Aorta (tissue), 5 donors: ENCODE measurements at regions not wholly inside any gene's neighbourhood (a gene's known extent, or its start where the extent isn't known, plus 50 kb on each side); places are given as distances from the start of the nearest gene placed in this dataset.

ENCODE experiments used
- ATAC-seq: fragments of 200-7000 bp; cut with Tn5 transposase; one replicate; pipeline ENCODE4 v1.9.1; 2022; ENCODE audit warnings: moderate library complexity; ENCODE audit not compliant: low FRiP score
- DNase-seq, 2 donors: peaks; one replicate each; pipeline ENCODE4 v3.0.0-alpha.2; 2020
- H3K27ac ChIP-seq, 2 donors: one replicate each; pipeline ENCODE4 v1.5.1; 2013; ENCODE audit warnings: low read length in 2 of 2, mild to moderate bottlenecking in 2 of 2, moderate library complexity in 2 of 2, control low read depth in 1 of 2, inconsistent platforms in 1 of 2, low read depth in 1 of 2
- H3K27me3 ChIP-seq, 2 donors: one replicate each; pipeline ENCODE4 v1.6.1; 2013; ENCODE audit warnings: control low read depth in 1 of 2, low read length in 1 of 2, mild to moderate bottlenecking in 1 of 2, moderate library complexity in 1 of 2; ENCODE audit not compliant: insufficient read depth in 2 of 2, control insufficient read depth in 1 of 2
- H3K36me3 ChIP-seq, 2 donors: one replicate each; pipeline ENCODE4 v1.6.1; 2013; ENCODE audit warnings: control low read depth in 1 of 2, low read length in 1 of 2, mild to moderate bottlenecking in 1 of 2; ENCODE audit not compliant: insufficient read depth in 2 of 2, control insufficient read depth in 1 of 2
- H3K4me1 ChIP-seq, 2 donors: one replicate each; pipeline ENCODE4 v1.6.1; 2013; ENCODE audit warnings: low read length in 2 of 2, control low read depth in 1 of 2, mild to moderate bottlenecking in 1 of 2, moderate library complexity in 1 of 2; ENCODE audit not compliant: insufficient read depth in 2 of 2, control insufficient read depth in 1 of 2
- H3K4me3 ChIP-seq, 2 donors: one replicate each; pipeline ENCODE4 v1.5.1; 2013; ENCODE audit warnings: low read length in 2 of 2, control low read depth in 1 of 2, mild to moderate bottlenecking in 1 of 2
- H3K9me3 ChIP-seq: one replicate; pipeline ENCODE4 v1.6.1; 2013; ENCODE audit warnings: mild to moderate bottlenecking, low read length; ENCODE audit not compliant: control insufficient read depth
- WGBS, 2 donors: extraction: QIAGEN DNeasy Blood & Tissue Kit; methylation state at CpG; one replicate each; pipeline ENCODE4 v1.1.7; 2013; 5-methylcytosine and 5-hydroxymethylcytosine counted together
- intact Hi-C, 2 donors: fragments of 100-400 bp; cut with DNase I; formaldehyde crosslinking; loops; one replicate each; pipeline versions ENCODE4 v1.14.2 to v1.15.0; 2022
- donor health status: healthy with polysubstance abuse.
- donor health status: Bipolar disorder and iron deficiency.
- donor health status: DM: no; HTN: no; CAD: no.
- donor health status: DM: no; HTN: no; CAD: no.
- donor health status: DM: yes; HTN: yes; CAD: no.

DNA sequence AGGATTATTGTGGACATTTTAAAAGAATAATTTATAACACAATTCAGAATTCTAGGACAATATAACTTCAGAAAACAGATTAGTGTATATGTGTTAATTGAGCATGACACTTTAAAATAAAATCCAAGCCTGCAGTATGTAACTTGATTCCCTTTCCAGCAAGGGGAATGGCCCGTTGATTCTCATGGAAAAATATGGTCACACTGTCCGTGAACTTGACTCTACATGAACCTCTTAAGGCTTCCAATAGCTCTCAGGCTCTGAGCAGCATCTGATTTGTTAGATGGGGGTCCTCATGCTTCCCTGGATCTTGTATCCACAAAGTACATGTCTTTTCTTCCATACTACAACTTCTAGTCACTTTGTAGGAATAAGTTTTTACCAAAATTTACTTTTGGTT lies 85.5 kb upstream of the AKR1E2 start:
- Histone ChIP-seq H3K27me3 (peaks cover 0 to 2% of the 10 kb centered on the region in 2 donors), H3K9me3 (peaks cover 2% of the 10 kb centered on the region), H3K4me3 (no peak overlapping the region), H3K36me3 (no peaks in the 10 kb centered on the region), H3K27ac (no peak overlapping the region), H3K4me1 (no peaks in the 10 kb centered on the region)
- ATAC-seq (no peak), DNase-seq (no peak)
- WGBS, 2 donors: 49 to 56% methylated on average over 2 of the region's 2 CpGs
- intact Hi-C loops: no loop called here

DNA sequence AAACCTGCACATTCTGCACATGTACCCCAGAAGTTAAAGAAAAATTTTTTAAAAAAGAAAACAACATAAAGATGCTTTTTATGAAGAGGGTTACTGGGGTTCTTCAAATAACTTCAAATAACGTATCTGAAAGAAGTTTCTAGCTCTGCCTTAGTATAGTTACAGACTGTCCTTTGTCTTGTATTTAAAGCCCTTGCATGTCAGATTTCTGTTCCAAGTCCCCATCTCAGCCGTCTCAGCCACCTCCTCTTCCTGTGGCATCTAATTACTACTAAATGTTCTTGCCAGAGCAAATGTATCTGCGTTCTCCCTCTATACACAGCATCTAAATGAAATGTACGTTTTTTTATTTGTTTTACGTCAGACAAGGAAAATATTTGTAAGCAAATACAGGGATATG lies 89.4 kb upstream of the AKR1E2 start:
- Histone ChIP-seq H3K4me1 (no peaks in the 10 kb centered on the region), H3K27me3 (no peaks in the 10 kb centered on the region), H3K27ac (no peak overlapping the region), H3K36me3 (no peaks in the 10 kb centered on the region), H3K9me3 (no peaks in the 10 kb centered on the region), H3K4me3 (no peak overlapping the region)
- intact Hi-C loops: no loop called here
- no peak for ATAC-seq
- WGBS, 2 donors: 74 to 75% methylated on average over 5 of the region's 5 CpGs
- no peak for DNase-seq

DNA sequence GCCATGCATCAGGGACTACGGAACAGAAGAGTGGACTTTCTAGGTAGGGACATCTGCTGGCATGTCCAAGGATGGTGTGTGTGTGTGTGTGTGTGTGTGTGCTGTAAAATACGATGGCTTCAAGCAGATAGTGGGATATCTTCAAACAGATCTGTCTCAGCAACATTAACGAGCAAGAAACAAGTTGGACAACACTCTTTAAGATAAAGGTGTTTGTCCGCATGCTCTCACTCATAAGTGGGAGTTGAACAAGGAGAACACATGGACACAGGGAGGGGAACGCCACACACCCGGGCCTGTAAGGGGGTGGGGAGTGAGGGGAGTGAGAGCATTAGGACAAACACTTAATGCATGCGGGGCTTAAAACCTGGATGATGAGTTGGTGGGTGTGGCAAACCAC lies 89.8 kb upstream of the AKR1E2 start:
- no peak for ATAC-seq
- no peaks in the 10 kb centered on the region for H3K4me1 ChIP-seq
- WGBS, 2 donors: 85 to 90% methylated on average over 7 of the region's 7 CpGs
- no peaks in the 10 kb centered on the region for H3K27me3 ChIP-seq
- H3K36me3 ChIP-seq: no peaks in the 10 kb centered on the region
- H3K9me3 ChIP-seq: no peaks in the 10 kb centered on the region
- no peak overlapping the region for H3K4me3 ChIP-seq
- no peak for DNase-seq
- intact Hi-C loops: no loop called here
- H3K27ac ChIP-seq: no peak overlapping the region

DNA sequence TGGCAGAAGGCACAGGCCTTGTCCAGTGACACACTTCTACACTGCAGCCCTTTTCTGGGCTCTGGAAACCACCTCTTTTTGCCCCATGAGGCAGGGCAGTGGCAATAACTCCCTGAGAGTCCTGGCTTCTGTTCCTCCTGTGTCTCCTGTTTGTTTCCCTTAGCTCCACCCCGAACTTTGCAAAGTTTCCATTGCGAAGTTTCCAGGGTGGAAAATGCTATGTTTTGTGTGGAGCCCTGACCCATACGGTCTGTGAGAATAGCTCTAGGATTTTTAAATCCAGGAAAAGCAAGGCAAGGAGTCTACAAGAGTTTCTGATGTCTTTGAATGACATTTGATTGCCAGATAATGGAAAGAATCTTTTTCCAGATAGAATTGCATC lies 92.2 kb upstream of the AKR1E2 start:
- intact Hi-C loops: no loop called here

DNA sequence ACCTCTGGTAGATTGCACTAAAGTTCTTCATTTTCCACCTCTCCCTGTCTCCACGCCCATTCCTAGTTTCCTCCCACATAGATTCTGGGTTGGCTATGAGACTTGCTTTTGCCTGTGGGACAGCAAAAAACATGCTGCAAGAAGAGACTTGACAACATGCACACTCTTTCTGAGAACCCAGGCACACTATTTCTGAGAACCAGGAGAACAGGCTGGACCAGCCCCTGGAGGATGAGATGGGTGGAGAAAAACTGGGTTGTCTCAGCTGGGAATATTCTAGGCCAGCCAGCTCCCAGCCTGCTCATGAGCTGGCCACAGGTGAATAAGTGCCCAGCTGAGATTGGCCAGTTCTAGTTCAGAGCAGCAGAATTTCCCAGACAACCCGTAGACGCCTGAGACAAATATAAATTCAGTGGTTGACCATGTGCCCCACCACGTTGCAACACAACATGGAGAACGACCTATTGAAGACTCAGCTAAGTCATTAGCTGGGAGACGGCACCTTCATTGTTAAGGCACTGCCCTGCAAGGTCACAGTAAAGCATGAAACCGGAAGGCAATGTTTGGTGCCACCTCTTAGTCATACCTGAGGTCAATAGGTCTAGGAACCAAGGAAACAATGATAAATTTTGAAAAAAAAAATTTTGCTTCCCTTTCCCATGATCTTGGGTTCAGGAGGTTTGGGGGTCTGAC lies 92.7 kb upstream of the AKR1E2 start:
- WGBS, 2 donors: 95 to 97% methylated on average over 7 of the region's 7 CpGs
- intact Hi-C loops: no loop called here

More for the DNA sequence above, 92.2 kb upstream of the AKR1E2 start:
- ATAC-seq (no peak), DNase-seq (no peak)
- no peaks in the 10 kb centered on the region for H3K9me3 ChIP-seq
- no peak overlapping the region for H3K27ac ChIP-seq
- no peaks in the 10 kb centered on the region for H3K36me3 ChIP-seq
- H3K27me3 ChIP-seq: no peaks in the 10 kb centered on the region
- no peak overlapping the region for H3K4me3 ChIP-seq
- 83 to 88% methylated on average over 3 of the region's 3 CpGs for WGBS, 2 donors
- H3K4me1 ChIP-seq: no peaks in the 10 kb centered on the region

DNA sequence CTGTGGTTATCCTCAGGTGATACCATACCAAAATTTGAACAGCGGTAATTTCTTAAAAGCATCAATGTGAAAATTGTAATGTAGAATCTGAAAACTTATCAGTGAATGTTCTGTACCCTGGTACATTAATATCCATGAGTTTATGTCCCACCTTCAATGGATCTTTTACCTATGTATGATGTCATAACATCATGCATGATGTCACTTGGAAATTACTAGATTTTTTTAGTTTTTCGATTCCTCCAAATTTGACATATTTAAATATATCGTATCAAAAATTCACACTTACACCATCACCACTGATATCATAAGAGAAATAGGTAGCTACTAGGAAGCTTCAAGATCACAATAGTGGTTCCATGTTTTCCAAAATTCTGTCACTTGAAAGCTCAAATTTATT lies 95.0 kb upstream of the AKR1E2 start:
- ATAC-seq: no peak
- WGBS, 2 donors: 97 to 98% methylated on average over 3 of the region's 3 CpGs
- intact Hi-C loops: no loop called here

More for the DNA sequence above, 92.7 kb upstream of the AKR1E2 start:
- H3K27ac ChIP-seq: no peak overlapping the region
- ATAC-seq (no peak), DNase-seq (no peak)
- no peak overlapping the region for H3K4me3 ChIP-seq
- H3K4me1 ChIP-seq: no peaks in the 10 kb centered on the region
- H3K27me3 ChIP-seq: no peaks in the 10 kb centered on the region
- no peaks in the 10 kb centered on the region for H3K9me3 ChIP-seq
- H3K36me3 ChIP-seq: no peaks in the 10 kb centered on the region

DNA sequence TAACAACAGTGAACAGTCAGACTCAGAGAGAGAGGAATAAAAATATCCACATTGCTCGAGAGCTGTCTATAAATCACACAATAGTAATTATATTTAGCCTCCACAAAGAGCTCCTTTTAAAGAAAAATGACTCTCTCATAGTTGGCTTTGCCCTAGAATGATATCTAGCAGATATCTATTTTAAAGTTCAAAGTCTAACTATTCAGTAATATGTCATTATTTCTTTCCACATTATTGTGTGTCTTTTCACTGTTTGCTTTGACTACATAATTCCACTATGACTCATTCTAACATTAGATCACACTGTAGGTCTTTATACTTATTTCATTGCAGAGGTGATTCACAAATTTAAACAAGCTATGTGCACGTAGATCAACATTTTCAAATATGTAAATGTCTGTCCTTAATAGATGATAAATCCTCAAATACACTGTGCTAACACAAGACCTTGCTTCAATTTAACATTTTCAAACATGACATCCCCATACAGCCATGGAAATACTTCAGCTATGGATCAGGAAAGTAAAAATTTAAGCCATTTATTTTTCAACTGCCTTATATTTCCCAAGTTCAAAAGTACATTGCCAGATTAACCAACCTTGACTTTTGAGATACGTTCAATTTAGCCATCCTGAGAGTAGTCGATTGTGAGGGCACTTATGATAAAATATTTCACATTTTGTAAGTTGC lies 99.9 kb upstream of the AKR1E2 start:
- H3K4me3 ChIP-seq: no peak overlapping the region
- H3K27ac ChIP-seq: no peak overlapping the region
- no peaks in the 10 kb centered on the region for H3K9me3 ChIP-seq
- ATAC-seq: no peak
- no peaks in the 10 kb centered on the region for H3K4me1 ChIP-seq
- no peak for DNase-seq
- whole genome bisulfite sequencing, 2 donors: 37 to 42% methylated on average over 4 of the region's 4 CpGs
- intact Hi-C loops: no loop called here
- H3K36me3 ChIP-seq: no peaks in the 10 kb centered on the region
- no peaks in the 10 kb centered on the region for H3K27me3 ChIP-seq

More for the DNA sequence above, 95.0 kb upstream of the AKR1E2 start:
- H3K27ac ChIP-seq: no peak overlapping the region
- H3K4me1 ChIP-seq: no peaks in the 10 kb centered on the region
- H3K27me3 ChIP-seq: no peaks in the 10 kb centered on the region
- H3K36me3 ChIP-seq: no peaks in the 10 kb centered on the region
- H3K9me3 ChIP-seq: no peaks in the 10 kb centered on the region
- H3K4me3 ChIP-seq: no peak overlapping the region
- no peak for DNase-seq

DNA sequence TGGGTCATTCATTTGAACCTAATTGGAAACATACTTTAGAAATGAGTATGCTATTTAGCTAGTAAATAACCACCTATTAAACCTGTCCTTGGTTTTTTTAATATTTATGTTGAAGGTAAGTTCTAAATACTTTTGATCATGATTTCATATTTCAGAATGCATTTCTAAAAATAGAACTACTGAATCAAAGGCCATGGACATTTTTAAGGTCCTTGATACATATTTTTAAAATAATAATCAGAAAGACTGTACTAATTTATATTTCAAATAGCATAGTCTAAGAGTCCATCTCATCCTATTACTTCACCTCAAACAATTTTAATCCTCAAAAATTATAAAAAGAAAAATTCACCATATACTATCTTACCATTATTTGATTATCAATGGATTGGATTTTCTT lies 102.1 kb upstream of the AKR1E2 start:
- H3K9me3 ChIP-seq: no peaks in the 10 kb centered on the region
- intact Hi-C loops: no loop called here
- no peak overlapping the region for H3K4me3 ChIP-seq
- no peaks in the 10 kb centered on the region for H3K27me3 ChIP-seq
- no peaks in the 10 kb centered on the region for H3K4me1 ChIP-seq
- no peaks in the 10 kb centered on the region for H3K36me3 ChIP-seq
- no peak for DNase-seq
- ATAC-seq: no peak
- H3K27ac ChIP-seq: no peak overlapping the region
